Ecto neural progenitor cell (in vitro differentiated cells): ENCODE measurements at regions not wholly inside any gene's neighbourhood (a gene's known extent, or its start where the extent isn't known, plus 50 kb on each side); places are given as distances from the start of the nearest gene placed in this dataset.
A peak's percentile ranks its signal among the peaks of the same experiment; 100 is the strongest.
"Not testable (repeated sequence)": the region's sequence is repeated elsewhere in the genome, so short reads cannot be mapped to it uniquely, and the experiment has no call there.

Experiments
- DNase-seq: peaks from one replicate; pipeline ENCODE4 v3.0.0-alpha.2; 2018; ENCODE audit warnings: low spot score

- not testable (repeated sequence) for DNase-seq
These were observed 2027.1 kb downstream of the OLFM4 start for GRCh38 chr13:55055666-55056065.

DNA sequence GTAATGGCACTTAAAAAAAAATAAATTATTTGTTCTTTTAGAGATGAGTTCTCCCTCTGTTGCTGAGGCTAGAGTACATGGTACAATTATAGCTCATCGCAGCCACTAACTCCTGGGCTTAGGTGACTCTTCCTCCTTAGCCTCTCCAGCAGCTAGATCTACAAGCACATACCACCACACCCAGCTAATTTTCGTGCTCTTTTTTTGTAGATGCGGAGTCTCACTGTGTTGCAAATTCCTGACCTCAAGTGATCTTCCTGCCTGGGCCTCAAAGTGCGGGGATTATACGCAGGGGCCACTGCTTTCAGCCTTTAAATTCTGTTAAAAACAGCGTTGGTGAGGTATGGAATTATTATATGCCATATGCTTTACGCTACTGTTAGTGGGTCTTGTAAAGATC lies 2034.0 kb downstream of the OLFM4 start:
- no peak for DNase-seq

DNA sequence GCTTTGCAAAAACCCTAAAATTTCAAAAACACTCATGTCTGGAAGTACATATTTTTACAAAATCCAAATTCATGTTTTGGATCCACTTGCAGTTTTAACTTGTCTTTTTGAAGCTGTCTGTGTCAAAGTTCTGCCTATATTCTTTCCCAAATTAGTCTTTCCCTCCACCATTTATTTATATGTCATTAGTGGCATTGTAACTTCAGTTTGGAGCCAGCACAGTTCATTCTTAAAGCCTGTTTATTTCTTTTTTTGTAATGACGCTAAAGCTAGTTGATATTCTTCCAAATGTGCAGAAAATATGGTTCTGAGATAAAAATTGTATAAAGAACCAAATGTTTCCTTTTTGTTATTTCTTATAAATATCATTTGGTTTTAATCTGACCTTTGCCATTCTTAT lies 2039.3 kb downstream of the OLFM4 start:
- no peak for DNase-seq

GRCh38 chr13:55069746-55070145 lies 2041.1 kb downstream of the OLFM4 start:
- no peak for DNase-seq

GRCh38 chr13:55073000-55073399 lies 2044.4 kb downstream of the OLFM4 start:
- DNase-seq, result no peak

- DNase-seq, result no peak
These were observed 2056.0 kb downstream of the OLFM4 start for GRCh38 chr13:55084630-55085029.

DNA sequence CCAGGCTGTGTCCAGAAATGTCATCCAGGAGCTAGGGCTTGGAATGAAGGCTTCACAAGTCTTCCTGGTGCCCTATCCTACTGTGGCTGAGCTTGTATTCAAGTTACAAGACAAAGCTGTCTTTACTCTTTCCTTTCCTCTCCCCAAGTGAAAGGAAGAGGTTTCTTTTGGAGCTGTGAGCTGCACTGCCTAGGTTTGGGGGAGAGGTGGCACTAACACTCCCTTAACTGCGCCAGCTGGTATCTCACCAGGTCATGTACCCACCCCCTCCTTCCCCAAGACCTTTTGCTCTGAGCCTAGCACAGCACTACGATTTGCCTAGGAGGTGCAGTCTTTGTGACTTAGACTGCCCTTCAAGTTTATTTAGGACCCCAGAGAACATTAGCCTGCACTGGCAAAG lies 2053.6 kb upstream of the PRR20A start:
- no peak for DNase-seq

- DNase-seq, result no peak
These were observed 2050.1 kb upstream of the PRR20A start for GRCh38 chr13:55090612-55091011.

GRCh38 chr13:55091172-55091571 lies 2049.5 kb upstream of the PRR20A start:
- DNase-seq, result no peak

- DNase-seq, result no peak
These were observed 2034.2 kb upstream of the PRR20A start for GRCh38 chr13:55106509-55106908.

- no peak for DNase-seq
These were observed 2020.1 kb upstream of the PRR20A start for GRCh38 chr13:55120631-55121030.

- DNase-seq, result no peak
These were observed 1985.7 kb upstream of the PRR20A start for GRCh38 chr13:55155046-55155445.

DNA sequence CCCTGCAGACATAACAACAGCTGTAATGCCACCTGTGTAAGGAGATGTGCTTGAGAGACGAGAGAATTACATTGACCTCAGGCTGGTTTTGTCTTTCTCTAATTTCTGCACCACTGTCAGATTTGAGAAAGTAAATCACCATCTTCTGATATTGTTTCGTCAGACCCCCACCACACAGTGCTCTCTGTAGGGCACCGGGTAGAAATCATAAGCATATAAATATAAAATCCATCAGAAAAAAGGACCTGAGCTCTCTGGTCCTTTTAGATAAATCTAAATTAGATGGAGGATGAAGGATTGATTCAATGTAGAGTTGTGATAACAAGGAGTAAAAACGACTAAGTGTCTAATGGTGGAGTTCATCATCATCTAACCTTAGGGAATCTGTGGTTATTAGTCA lies 1981.0 kb upstream of the PRR20A start:
- no peak for DNase-seq

GRCh38 chr13:55160867-55161266 lies 1979.9 kb upstream of the PRR20A start:
- DNase-seq, result no peak

DNA sequence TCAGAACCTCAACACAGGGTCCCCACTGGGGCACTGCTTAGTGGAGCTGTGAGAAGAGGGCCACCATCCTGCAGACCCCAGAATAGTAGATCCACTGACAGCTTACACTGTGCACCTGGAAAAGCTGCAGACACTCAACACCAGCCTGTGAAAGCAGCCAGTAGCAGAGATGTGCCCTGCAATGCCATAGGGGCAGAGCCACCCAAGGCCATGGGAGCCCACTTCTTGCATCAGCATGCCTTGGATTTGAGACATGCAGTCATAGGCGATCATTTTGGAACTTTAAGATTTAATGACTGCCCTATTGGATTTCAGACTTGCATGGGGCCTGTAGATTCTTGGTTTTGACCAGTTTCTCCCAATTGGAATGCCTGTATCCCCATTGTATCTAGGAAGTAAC lies 1962.1 kb upstream of the PRR20A start:
- not testable (repeated sequence) for DNase-seq

- DNase-seq, result no peak
These were observed 1949.7 kb upstream of the PRR20A start for GRCh38 chr13:55190996-55191395.

- peak; percentile 43 for DNase-seq
These were observed 1941.6 kb upstream of the PRR20A start for GRCh38 chr13:55199134-55199533.

DNA sequence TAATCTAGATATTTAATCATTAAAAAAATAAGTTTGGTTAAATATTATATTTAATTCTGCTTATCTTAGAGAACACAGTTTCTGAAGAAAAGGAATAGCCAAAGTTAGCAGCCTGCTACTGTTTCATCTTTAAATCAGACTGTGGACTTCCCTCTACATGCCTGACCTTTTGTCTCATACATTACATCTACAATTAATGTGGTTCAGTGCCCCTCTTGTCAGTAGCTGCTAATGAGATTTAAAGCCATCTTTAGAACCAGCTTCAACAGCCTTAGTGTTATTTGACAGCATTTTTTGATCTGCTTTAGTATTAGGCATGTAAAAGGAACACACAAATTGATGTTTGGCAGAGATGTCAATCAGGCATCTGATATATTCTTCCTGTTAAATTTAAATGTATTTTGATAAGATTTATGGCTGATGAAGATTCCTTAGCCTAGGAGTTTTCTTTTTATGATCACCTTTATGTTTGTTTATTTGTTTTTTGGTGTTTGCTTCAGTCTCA lies 1925.8 kb upstream of the PRR20A start:
- no peak for DNase-seq

DNA sequence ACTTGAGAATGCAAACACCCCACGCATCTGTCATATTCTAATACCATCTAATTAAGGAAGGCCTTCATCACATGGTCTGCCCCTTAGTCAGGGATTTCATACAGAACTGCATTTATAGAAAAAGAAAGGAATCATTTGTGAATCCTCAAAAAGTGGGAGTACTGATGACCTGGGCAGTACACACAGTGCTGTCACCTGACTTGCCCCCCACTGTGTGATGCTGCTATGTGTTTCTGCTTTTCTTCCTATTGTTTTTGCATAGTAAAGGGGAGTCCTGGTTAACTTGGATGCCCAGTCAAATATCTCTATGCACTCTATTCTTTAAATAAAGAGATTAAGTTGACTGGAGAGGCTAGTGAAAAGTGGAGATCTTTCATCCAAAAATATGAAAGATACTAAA lies 1921.2 kb upstream of the PRR20A start:
- no peak for DNase-seq

GRCh38 chr13:55229906-55230569 lies 1910.7 kb upstream of the PRR20A start:
- no peak for DNase-seq

DNA sequence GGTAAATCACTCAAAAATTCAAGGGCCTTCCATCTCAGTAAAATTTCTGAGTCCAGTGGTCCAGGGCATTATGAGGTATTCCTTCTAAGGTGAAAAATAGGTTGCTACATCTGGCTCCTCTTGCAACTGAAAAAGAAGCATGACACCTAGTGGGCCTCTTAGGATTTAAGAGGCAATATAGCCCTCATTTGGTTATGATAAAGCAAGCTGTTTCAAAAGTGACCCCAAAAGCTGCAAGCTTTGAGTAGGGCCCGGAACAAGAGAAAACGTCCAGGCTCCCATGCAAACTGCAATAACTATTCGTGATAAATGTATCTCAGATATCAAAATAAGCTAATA lies 1910.2 kb upstream of the PRR20A start:
- DNase-seq, result no peak

- no peak for DNase-seq
These were observed 1906.4 kb upstream of the PRR20A start for GRCh38 chr13:55234311-55234710.

GRCh38 chr13:55245005-55245644 lies 1895.6 kb upstream of the PRR20A start:
- no peak for DNase-seq

GRCh38 chr13:55255236-55255635 lies 1885.5 kb upstream of the PRR20A start:
- DNase-seq, result no peak
